ENCODE measurements at regions not wholly inside any gene's neighbourhood (a gene's known extent, or its start where the extent isn't known, plus 50 kb on each side); places are given as distances from the start of the nearest gene placed in this dataset.
"Not testable (repeated sequence)": the region's sequence is repeated elsewhere in the genome, so short reads cannot be mapped to it uniquely, and the experiment has no call there.

DNA sequence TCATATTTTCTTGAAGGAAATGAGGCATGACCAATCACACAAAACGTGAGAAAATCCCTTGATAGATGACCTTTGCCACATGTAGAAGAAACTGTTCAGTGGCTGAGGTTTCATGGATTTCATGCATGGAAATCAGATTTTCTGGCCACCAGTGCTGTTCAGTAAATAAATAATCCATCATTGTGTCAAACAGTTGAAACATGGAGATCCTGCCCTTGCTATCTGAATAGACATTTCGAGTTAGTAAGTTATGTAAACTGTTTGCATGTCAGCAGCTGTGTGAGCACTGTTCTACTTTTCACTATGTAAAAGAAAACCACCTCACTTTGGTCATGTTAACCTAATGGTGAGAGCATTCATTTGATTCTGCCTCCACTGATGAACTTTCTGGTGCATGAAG lies 793.9 kb upstream of the EPHA7 start:
- DNase-seq, result no peak

DNA sequence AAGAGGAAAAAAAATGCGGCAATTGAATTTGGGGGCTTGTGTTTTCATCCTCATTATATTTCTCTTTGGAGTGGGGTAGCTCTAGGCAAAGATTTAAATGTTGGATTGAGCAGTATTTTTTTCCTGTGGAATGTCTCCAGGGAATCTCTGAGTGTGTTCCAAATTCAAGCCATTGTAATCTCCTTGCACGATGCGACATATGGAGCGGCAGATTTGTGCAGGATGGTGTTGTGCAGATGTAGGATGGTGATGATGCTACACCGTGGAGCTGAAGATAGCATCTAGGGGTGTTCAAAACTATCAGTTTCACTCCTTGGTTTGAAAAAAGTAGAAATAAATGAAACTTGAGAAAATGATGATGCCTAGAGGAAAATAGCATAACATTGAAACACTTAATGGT lies 777.5 kb upstream of the EPHA7 start:
- DNase-seq, result no peak

DNA sequence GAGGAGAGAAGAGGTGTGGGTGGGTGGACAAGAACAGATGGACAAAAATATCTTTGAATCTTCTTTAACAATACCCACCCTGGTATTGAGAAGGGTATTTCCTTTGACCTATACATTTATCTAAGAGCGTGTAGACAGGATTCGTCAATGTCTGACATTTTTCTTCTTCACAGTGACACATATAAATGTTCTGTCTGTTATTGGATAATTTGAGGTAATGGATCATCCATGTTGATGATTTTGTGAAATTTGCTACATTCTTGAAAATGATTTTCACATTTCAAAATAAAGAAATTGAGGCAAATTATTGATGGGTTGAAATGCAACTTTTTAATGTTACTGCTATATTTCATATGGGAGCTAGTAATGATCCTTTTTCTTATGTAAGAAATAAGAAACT lies 770.7 kb upstream of the EPHA7 start:
- DNase-seq, result no peak

DNA sequence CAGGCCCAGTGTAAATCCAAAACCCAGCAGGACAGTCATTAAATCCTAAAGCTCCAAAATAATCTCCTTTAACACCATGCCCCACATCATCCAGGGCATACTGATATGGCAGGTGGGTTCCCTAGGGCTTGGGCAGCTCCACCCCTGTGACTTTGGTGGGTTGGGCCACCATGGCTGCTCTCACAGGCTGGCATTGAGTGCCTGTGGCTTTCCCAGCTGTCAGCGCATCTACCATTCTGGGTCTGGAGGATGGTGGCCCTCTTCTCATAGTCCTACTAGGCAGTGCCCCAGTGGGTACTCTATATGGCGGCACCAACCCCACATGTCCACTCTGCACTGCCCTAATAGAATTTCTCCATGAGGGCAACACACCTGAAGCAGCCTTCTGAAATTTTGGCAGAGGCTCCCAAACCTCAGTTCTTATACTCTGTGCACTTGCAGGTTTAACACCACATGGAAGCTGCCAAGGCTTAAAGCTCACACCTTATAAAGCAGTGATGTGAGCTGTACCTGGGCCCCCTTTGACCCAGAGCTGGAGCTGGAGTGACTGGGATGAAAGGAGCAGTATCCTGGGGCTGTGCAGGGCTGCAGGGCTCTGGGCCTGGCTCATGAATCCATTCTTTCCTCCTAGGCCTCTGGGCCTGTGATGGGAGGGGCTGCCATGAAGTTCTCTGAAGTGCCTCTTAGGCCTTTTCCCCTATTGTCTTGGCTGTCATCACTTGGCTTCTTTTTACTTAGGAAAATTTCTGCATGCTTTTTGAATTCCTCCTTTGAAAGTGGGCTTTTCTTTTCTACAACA lies 765.5 kb upstream of the EPHA7 start:
- no peak for DNase-seq

DNA sequence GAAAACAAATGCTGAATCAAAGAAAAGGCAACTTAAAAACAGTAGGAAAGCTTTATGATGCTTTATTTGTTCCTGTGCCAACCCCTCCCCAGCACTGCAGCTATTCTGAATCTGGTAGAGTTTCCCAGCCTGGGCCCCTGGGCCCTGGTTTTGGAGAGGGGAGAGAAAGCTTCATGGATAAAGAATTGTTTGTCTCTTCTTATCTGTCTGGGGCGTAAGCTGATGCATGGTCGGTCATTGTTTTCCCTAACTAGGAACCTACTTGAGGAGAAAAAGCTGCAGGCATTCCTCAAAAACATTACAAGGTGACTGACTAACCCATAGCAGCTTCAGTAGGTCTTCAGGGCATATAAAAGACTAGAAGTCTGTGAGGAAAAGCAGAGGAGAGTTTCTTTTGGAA lies 758.1 kb upstream of the EPHA7 start:
- no peak for DNase-seq

DNA sequence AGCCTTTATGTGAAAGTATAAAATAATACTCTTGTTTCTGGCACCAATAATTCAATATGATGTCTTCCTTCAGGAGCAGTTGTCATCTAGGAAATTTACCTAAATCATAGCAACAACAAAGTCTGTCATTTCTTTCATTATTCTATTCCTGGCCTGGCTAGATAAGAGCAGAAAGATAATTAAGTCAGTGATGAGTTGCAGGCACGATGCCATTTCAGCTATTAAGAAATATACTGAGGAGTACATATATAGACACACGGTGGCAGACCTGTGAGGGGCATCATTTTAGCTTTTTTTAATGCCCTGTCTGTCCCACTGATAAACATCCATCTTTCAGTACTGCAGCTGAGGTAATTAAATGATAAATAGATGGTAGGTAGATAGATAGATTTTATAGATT lies 756.1 kb upstream of the EPHA7 start:
- DNase-seq, result no peak

DNA sequence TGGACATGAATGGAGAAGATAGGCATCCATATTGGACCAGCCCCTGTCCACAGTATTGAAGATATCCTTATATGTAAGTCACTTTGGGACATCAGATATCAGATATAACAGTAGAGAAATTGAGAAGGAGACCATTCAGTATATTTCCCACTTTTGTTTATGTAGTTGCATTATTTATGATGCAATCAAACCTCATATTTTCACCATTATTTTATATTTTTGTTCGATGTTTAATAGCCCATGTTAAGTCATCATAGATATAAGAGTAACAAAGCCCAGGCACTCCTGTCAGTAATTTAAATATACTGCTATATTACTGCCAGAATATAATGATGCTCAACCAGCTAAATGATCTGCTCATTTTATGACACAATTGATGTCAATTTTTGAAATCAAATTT lies 744.5 kb upstream of the EPHA7 start:
- no peak for DNase-seq

DNA sequence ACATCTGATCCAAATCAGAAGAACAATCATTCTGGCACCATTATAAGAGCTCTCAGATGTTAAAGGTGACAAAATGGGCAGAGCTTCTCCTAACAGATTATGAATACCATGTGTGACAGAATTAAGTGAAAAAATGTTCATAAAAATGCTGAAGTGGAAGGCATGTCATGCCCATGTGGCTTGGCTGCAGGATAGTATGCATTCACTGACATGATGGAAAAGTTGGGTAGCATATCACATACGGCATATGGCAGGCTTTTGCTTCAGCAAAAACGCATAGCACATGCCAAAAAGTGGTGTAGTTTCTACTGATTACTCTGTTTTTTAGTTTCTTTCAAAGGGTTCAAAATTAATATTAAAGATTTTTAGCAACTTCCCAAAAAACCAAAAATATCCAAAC lies 731.5 kb upstream of the EPHA7 start:
- DNase-seq, result no peak

DNA sequence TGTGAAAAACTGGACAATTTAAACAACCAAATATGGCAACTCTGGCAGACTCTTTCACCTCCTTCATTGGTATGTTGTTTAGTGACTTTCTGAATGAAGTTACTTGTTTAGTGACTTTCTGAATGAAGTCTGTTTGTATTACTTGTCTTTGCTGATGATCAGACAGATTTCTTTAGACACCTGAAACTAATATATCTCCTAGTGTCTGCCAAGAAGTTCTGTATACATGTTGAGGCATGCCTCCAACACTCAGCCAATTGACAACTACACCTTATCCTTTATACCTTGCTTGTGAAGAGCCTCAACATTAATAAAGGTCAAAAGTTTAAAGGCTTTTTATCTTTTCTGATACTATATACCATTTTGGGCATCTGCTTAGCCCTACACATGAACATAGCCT lies 725.4 kb upstream of the EPHA7 start:
- no peak for DNase-seq

DNA sequence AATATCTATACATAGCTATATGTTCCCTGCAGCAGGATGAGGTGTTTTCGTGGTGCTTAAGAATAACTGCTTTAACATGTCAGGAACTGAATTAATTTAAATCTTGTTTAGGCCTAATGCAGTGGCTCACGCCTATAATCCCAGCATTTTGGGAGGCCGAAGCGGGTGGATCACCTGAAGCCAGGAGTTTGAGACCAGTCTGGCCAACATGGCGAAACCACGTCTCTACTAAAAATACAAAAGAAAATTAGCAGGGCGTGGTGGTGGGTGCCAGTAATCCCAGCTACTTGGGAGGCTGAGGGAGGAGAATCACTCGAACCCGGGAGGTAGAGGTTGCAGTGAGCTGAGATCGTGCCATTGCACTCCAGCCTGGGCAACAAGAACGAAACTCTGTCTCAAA lies 717.8 kb upstream of the EPHA7 start:
- DNase-seq, result not testable (repeated sequence)

DNA sequence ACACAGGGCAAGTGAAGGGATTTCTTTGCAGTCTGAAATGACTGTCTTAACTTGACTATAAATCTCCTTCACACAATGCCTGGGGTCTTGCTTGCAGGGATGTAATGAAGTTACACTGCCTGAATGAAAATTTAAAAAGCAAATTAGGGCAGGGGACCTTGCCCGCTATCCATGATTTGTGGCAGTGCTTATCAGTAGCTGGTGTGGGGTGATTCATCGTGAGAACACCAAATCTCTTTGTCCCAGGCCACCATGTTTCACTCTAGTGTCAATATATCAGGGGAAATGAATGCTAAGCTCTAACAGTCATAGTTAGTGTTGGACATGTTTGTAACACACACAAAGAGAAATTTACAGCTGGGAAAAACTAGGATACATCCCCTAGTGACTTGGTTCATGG lies 713.7 kb upstream of the EPHA7 start:
- no peak for DNase-seq

DNA sequence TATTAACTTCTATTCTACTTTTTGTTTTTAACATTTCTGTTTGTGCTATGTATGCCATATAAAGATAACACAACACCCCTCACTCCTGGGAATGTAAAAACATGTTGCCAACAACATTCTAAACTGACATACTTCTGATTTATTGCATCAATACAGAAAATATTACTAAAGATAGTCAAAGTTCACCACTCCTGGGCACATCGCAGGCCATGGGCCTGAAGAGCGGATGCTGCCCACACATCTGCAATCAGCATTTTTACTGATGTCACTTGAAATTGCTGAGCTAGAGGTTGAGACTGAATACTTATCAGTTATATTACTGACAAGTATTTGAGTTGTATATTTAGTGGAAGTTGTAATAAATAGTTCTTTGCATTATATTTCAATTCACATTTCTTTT lies 711.9 kb upstream of the EPHA7 start:
- DNase-seq, result no peak

DNA sequence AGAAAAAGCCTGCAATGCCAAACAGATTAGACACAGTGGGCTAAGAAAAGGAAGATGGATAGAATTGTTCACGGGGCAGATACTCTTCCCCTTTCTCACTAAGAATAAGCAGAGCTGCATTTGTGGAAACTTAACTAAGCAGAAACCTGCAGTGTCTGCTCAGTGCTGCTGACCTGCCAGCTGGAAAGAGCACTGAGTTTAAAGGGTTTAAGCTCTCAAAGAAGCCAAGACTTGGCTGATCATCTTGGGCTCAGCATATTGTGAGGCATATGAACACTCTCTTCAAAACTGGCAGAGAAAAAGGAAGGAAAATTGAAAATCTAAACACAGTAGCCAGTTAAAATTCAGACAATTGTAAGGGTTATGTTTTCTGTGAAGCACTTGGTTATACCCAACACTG lies 711.1 kb upstream of the EPHA7 start:
- no peak for DNase-seq

DNA sequence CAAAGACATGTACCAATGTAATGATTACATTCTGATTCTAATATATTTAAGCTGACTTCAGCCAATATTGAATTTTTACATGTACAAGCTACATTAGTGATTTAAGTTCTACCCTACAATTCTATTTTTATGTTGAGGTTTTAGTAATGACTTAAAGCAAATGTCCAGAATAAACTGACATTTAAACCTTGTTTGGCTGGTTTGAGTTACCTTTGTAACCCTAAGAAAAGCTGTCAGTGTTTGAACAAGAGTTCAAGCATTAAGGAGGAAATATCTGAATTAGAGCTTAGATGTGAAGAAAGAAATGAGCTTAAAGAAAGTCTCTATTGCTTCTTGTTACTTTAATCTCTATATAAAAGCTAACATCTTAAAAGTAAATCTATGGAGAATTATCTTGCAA lies 710.6 kb upstream of the EPHA7 start:
- DNase-seq, result no peak

DNA sequence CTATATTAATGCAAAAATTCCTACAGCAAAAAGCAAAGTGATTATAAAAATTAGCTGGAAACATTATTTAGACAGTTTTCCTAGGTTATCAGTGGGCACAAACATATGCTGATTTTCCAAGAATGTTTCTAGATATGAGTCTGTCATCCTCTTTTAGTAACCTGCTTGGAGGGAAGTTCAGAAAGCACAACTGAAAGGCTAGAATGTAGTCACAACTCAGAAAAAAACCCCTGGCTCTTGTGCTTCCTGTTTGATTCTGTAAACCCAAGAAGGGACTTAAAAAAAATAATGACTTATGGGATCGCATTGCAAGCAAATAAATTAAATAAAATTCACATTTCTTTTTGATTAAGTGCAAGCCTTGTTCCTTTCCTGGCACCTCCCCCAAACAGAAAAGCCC lies 708.4 kb upstream of the EPHA7 start:
- DNase-seq, result no peak

DNA sequence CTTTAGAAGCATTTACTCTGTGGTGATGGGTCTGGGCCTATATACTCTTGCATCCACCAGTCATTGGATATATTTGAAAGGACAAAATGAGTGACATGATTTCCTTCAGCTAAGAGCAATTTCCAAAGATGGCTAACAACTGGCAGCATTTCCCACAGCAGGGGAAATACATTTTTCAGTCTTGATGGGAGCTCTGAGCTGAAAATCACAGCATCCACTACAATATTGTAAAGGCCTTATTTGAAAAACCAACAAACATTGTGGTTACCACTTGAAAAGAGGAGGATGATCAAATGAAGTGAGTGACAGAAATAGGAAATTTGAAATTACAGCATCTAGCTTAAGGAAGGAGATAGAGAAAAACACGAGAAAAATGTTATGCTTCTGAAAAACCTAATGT lies 705.0 kb upstream of the EPHA7 start:
- DNase-seq, result peak in 1 of 3 donors; percentile 2

DNA sequence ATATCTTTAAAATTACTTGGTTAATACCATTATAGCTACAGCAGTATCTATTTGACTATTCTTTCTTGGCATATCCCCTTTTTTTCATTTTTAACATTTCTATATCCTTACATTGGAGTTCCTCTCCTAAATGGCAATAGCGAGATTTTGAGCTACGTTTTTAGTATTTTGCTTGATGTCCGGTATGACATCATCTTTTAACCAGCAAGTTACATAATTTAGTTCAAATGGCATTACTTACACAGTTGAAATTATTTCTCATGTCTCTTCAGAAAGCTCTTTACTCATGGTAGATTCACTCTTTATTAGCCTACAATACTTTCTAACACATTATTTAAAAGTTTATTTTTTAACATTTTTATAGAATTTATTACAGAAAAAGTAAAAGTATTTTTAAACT lies 701.7 kb upstream of the EPHA7 start:
- DNase-seq, result peak in 1 of 3 donors; percentile 5

DNA sequence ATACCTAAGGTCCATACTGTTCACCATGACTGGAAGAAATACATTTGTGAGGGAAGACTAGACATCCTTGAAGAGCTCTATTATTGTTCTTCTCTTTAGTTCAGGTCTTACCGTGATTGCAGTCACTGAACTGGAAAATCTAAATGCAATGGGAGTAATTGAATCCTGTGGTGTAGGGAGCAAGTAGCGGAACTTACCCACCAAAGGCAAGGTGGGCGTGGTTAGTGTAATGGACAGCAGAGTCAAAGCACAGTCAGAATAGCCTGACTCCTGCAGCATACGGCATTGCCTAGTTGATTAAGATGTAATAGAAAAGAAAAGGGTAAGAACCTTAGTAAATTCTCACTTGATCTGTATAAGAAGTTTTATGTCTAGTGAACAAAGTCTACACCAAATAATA lies 679.7 kb upstream of the EPHA7 start:
- DNase-seq, result no peak

DNA sequence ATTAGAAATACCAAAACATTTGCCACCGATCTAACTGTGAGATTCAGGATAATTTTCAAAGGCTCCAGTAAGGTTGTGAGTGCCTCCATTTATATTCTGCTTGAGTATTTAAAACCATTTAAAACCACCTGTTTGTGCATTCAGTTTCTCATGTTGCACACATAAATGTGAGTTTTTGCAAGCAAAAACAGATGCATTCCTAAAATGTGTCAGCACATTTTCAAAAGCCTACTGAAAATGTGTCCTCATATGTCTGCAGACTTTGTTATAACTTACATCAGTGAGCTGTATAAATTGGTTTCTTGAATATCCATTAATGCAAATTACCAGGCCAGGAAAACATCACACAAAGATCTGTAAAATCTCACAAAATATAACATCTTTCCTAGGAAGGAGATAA lies 676.6 kb upstream of the EPHA7 start:
- no peak for DNase-seq

DNA sequence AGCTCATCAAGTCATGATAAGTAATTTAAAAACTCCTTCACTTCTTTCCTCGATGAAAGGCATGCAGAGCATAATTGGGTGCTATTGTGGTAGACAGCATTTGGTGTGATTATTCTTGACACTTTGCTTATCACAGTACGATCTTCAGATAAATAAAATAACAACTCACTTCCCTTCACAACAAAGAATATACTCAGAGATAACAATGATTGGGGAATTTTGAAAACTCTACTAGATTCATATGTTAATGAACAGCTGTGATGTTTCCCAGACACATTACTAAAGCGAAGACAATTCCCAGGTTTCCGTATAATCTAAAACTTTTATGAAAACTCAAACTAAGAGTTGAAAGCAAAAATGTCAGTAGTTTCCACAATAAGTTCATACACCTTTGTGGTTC lies 670.6 kb upstream of the EPHA7 start:
- no peak for DNase-seq

DNA sequence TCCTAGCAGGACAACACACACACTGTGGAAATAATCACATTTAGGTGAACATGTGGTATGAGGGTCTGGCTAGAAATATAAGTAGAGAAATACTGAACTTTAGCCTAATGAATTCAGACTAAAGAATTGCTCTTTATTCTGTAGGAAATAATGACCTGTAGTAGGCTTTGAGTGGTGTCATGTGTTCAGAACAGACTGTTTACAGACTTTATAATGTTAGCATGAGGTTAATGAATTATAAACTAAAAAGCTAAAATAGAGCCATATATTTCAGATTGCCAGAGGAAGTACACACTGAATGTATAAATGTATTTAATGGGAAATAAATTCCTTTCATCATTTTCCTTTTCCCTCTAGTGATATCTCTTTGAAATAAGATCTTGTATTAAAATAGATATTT lies 669.5 kb upstream of the EPHA7 start:
- DNase-seq, result no peak

DNA sequence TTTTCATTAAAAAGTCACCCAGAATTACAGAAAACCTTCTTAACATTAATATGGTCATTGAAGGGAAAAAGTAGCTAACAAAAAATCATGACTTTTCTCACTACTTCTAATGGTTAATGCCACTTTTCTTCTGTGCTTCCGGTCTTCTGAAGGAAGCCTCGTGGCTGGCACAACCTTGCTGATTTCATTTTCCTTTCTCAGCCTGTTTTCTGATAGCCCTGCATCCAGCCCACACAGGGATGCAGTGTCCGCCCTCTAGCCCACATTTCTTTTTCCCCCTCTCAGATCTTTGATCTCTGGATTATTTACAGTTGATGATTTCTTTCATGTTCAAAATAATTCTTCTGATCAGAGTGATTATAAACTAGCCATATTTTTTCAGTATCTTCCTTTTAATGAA lies 655.4 kb upstream of the EPHA7 start:
- DNase-seq, result no peak

DNA sequence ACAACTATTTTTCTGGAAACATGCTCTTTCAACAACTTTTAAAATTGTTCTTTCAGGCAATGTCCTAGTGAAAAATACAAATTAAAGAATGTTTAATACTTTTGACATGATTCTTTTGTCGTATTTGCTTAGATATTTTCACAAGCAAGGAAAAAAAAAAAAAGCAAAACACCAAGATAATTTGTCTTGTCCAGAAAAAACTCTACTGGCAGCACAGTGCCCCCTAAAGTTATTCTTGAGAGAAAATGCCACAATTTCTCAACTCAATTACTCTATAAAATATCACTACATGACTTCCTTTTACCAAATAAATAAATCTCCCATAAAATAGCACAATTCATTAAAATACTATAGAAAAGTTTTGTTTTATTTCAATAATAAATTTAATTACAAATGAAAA lies 652.5 kb upstream of the EPHA7 start:
- DNase-seq, result no peak

DNA sequence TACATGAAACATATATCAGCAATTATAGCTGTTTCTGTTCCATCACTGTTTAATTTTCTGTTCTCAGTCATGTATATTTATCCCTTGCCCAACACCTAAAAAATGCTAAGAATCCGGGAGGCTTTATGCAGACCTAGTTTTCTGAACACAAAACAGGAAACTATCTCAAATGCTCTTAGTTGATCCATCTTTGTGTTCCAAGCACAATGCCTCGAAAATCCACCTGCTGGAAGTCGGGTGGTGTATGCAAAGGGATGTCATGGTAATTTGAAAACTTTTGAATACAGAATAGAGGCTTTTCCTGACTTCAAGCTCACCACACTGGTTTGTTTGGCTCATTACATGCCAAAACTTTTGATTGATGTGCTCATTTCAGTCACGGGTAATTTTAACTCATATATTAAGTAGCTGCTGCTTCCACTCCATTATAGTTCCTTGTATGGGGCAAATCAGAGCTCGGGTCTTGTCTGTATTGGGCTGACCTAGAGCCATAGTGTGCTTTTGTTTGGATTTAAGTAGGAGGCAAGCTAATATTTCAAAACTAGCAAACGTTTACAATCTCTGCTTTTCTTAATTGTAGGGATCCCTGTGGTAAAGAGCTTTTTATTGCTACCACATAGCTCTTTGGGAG lies 646.5 kb upstream of the EPHA7 start:
- DNase-seq, result no peak

DNA sequence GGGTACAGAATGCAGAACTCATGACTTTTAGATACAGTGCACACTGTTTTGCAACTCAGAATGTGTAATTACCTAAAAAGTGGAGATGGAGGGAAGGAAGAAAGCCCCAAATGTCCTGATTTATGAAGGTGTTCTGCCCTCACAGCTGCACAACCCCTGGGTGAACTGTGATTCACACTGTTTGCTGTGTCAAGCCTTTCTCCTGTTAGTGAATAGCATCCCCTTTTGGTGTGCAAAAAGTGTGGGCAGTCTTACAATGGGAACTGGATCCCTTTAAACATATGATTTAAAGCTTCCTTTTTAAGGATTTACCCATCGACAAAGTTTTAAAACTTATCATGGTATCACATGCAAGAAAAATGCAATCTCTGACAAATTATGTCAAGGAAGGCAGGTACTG lies 633.4 kb upstream of the EPHA7 start:
- no peak for DNase-seq
